GM19467 (cell line): ENCODE measurements at regions not wholly inside any gene's neighbourhood (a gene's known extent, or its start where the extent isn't known, plus 50 kb on each side); places are given as distances from the start of the nearest gene placed in this dataset.
A peak's percentile ranks its signal among the peaks of the same experiment; 100 is the strongest.

Source experiments
- ATAC-seq: cut with Tn5 transposase; IDR thresholded peaks from one replicate; pipeline ENCODE4 v1.9.1; 2021; ENCODE audit warnings: mild to moderate bottlenecking, moderate library complexity; ENCODE audit not compliant: unreplicated experiment

- no peak for ATAC-seq
Observed at GRCh38 chr14:89630101-89630829, 213.2 kb upstream of the FOXN3 start.

GRCh38 chr14:89629383-89629782 lies 212.3 kb upstream of the FOXN3 start:
- ATAC-seq: no peak

GRCh38 chr14:89628521-89628920 lies 211.5 kb upstream of the FOXN3 start:
- no peak for ATAC-seq

- peak; percentile 43 for ATAC-seq
Observed at GRCh38 chr14:89626233-89626806, 209.3 kb upstream of the FOXN3 start.

GRCh38 chr14:89625731-89626232 lies 208.7 kb upstream of the FOXN3 start:
- no peak for ATAC-seq

GRCh38 chr14:89625244-89625713 lies 208.2 kb upstream of the FOXN3 start:
- ATAC-seq: no peak

- no peak for ATAC-seq
Observed at GRCh38 chr14:89624500-89625156, 207.6 kb upstream of the FOXN3 start.

GRCh38 chr14:89621791-89622638 lies 205.0 kb upstream of the FOXN3 start:
- ATAC-seq: no peak

- no peak for ATAC-seq
Observed at GRCh38 chr14:89621009-89621421, 204.0 kb upstream of the FOXN3 start.

GRCh38 chr14:89620436-89620835 lies 203.4 kb upstream of the FOXN3 start:
- ATAC-seq: no peak

- ATAC-seq: no peak
Observed at GRCh38 chr14:89619596-89619995, 202.6 kb upstream of the FOXN3 start.

- ATAC-seq: peak; percentile 60
Observed at GRCh38 chr14:89618811-89619551, 201.9 kb upstream of the FOXN3 start.

GRCh38 chr14:89618330-89618708 lies 201.3 kb upstream of the FOXN3 start:
- ATAC-seq: no peak

- no peak for ATAC-seq
Observed at GRCh38 chr14:89617481-89618329, 200.7 kb upstream of the FOXN3 start.

- peak; percentile 34 for ATAC-seq
Observed at GRCh38 chr14:89616852-89617341, 199.9 kb upstream of the FOXN3 start.

GRCh38 chr14:89616425-89616824 lies 199.4 kb upstream of the FOXN3 start:
- no peak for ATAC-seq

- ATAC-seq: no peak
Observed at GRCh38 chr14:89615421-89615820, 198.4 kb upstream of the FOXN3 start.

- ATAC-seq: no peak
Observed at GRCh38 chr14:89614009-89614691, 197.1 kb upstream of the FOXN3 start.
